ENCODE measurements at regions not wholly inside any gene's neighbourhood (a gene's known extent, or its start where the extent isn't known, plus 50 kb on each side); places are given as distances from the start of the nearest gene placed in this dataset.

DNA sequence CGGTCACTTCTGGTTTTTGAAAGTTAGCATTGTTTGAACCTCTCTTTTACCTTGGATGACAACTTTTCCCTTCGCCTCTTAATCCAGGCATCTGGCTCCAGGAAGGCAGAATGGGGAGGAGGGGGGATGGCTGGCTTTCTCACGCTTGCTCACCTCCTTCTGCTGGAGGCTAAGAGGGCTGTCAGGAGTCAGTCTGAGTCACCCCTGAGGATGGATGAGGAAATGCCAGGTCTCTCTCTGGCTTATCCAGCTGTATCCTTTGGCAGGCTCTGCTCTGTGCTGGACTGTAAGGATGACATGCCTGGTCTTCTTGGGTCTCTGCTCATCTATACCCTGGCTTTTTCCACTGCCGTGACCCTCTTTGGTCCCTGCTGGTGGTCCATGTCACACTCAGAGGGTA lies 142.9 kb upstream of the GYPC start:
- TF ChIP-seq RBBP5 (conservative IDR thresholded peaks at IDR 0.05) (no peak), RELA (IDR thresholded peaks at IDR 0.05; ENCODE audit: borderline replicate concordance, partially characterized antibody) (no peak), SUZ12 (IDR thresholded peaks at IDR 0.05; ENCODE audit: unreplicated experiment) (no peak), IKZF2 (IDR thresholded peaks at IDR 0.05) (no peak), BCL11A (IDR thresholded peaks at IDR 0.05; ENCODE audit: low read depth, low read length) (no peak), STAT1 (conservative IDR thresholded peaks at IDR 0.05) (no peak), NFXL1 (IDR thresholded peaks at IDR 0.05; ENCODE audit: borderline replicate concordance) (no peak), MEF2A (IDR thresholded peaks at IDR 0.05; ENCODE audit: insufficient read depth, low read depth, low read length) (no peak), SPI1 (IDR thresholded peaks at IDR 0.05; ENCODE audit: borderline replicate concordance, insufficient read depth, low read depth, low read length) (no peak)
- 40% methylated on average over 4 of the region's 4 CpGs for WGBS (ENCODE audit: insufficient coverage, insufficient replicate concordance, low lambda C conversion rate, missing lambda C conversion rate)
- no peak for FAIRE-seq

GRCh38 chr2:126515471-126515870 lies 140.5 kb upstream of the GYPC start:
- ChIA-PET SMC1A (ENCODE audit: uncharacterized antibody, unreplicated experiment) (interaction anchor here (0.7 to 1.0 kb wide), 2 partner anchors 156 to 157 kb away, joined by 3 to 4 read pairs; no protein-coding TSS in a partner anchor), CTCF (no interaction called here)
- intact Hi-C loops (cut with micrococcal nuclease; ENCODE audit: unreplicated experiment): no loop called here

More for the DNA sequence above, 142.9 kb upstream of the GYPC start:
- H3K79me2 ChIP-seq (ENCODE audit: control insufficient read depth, insufficient read depth, low read length): no peaks in the 10 kb centered on the region
- H3K36me3 ChIP-seq (ENCODE audit: control insufficient read depth in 2 of 2, insufficient read depth in 2 of 2, low read length in 1 of 2): no peaks in the 10 kb centered on the region
- no peak overlapping the region for H2AFZ ChIP-seq (ENCODE audit: control insufficient read depth, low read depth, low read length)
- no peak overlapping the region for H3K4me3 ChIP-seq
- H3K9me3 ChIP-seq (replicated peaks; ENCODE audit: control insufficient read depth, insufficient read depth, low read length): no peaks in the 10 kb centered on the region
- CTCF ChIA-PET: interaction anchor here (0.7 kb wide), 1 partner anchor 340 kb away, joined by 3 read pairs; no protein-coding TSS in a partner anchor
- no peak for DNase-seq (ENCODE audit: low read depth, low spot score)
- SMC1A ChIA-PET (ENCODE audit: uncharacterized antibody, unreplicated experiment): no interaction called here
- POLR2A ChIA-PET: no interaction called here
- H3K27me3 ChIP-seq (replicated peaks in 1 of 2; ENCODE audit: control insufficient read depth in 2 of 2, insufficient read depth in 2 of 2, low read length in 1 of 2): no peaks in the 10 kb centered on the region
- intact Hi-C loops (cut with micrococcal nuclease; ENCODE audit: unreplicated experiment) (no loop called here), in situ Hi-C loops (cut with MboI) (no loop called here)
- H3K9ac ChIP-seq (ENCODE audit: control insufficient read depth, insufficient read depth, low read length): no peak overlapping the region
- no peaks in the 10 kb centered on the region for H3K4me1 ChIP-seq (ENCODE audit: control insufficient read depth, insufficient read depth, low read length)
- BruUV-seq (replicated peaks): no TSS peak
- no peak for ATAC-seq
- H3K4me2 ChIP-seq (ENCODE audit: control insufficient read depth, insufficient read depth): no peak overlapping the region
- no peaks in the 10 kb centered on the region for H4K20me1 ChIP-seq (ENCODE audit: control insufficient read depth, insufficient read depth)
- no peak overlapping the region for H3K27ac ChIP-seq (ENCODE audit: control insufficient read depth, insufficient read depth)
- RAD21 ChIA-PET (ENCODE audit: unreplicated experiment): no interaction called here

More at GRCh38 chr2:126515471-126515870, 140.5 kb upstream of the GYPC start:
- TF ChIP-seq POLR2AphosphoS5 (IDR thresholded peaks at IDR 0.05; ENCODE audit: low read length): no peak
- no peak for TF ChIP-seq ZSCAN29 (IDR thresholded peaks at IDR 0.05)
- no peak for TF ChIP-seq PAX8 (IDR thresholded peaks at IDR 0.05)
- no peak for TF ChIP-seq ZZZ3 (IDR thresholded peaks at IDR 0.05; ENCODE audit: control insufficient read depth, insufficient read length, low read depth)
- TF ChIP-seq POLR2A (IDR thresholded peaks at IDR 0.05; ENCODE audit: low read depth, low read length): no peak
- TF ChIP-seq, protein P1, sequence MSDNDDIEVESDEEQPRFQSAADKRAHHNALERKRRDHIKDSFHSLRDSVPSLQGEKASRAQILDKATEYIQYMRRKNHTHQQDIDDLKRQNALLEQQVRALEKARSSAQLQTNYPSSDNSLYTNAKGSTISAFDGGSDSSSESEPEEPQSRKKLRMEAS (IDR thresholded peaks at IDR 0.05; ENCODE audit: low read depth, low read length): no peak
- no peak for TF ChIP-seq TCF12 (IDR thresholded peaks at IDR 0.05; ENCODE audit: low read depth, low read length)
- TF ChIP-seq BCLAF1 (IDR thresholded peaks at IDR 0.05): no peak
- no peak for TF ChIP-seq YBX1 (IDR thresholded peaks at IDR 0.05)
- Histone ChIP-seq H3K4me3 (no peak overlapping the region), H3K27me3 (replicated peaks in 1 of 2; ENCODE audit: control insufficient read depth in 2 of 2, insufficient read depth in 2 of 2, low read length in 1 of 2) (no peaks in the 10 kb centered on the region), H4K20me1 (ENCODE audit: control insufficient read depth, insufficient read depth) (no peaks in the 10 kb centered on the region), H3K4me1 (ENCODE audit: control insufficient read depth, insufficient read depth, low read length) (no peaks in the 10 kb centered on the region), H3K27ac (ENCODE audit: control insufficient read depth, insufficient read depth) (no peak overlapping the region), H3K36me3 (ENCODE audit: control insufficient read depth in 2 of 2, insufficient read depth in 2 of 2, low read length in 1 of 2) (no peaks in the 10 kb centered on the region), H3K9me3 (replicated peaks; ENCODE audit: control insufficient read depth, insufficient read depth, low read length) (no peaks in the 10 kb centered on the region), H3K4me2 (ENCODE audit: control insufficient read depth, insufficient read depth) (no peak overlapping the region), H3K9ac (ENCODE audit: control insufficient read depth, insufficient read depth, low read length) (no peak overlapping the region), H2AFZ (ENCODE audit: control insufficient read depth, low read depth, low read length) (no peak overlapping the region), H3K79me2 (ENCODE audit: control insufficient read depth, insufficient read depth, low read length) (no peaks in the 10 kb centered on the region)
- 6% methylated on average over 2 of the region's 2 CpGs for WGBS (ENCODE audit: insufficient coverage, insufficient replicate concordance, low lambda C conversion rate, missing lambda C conversion rate)
- no TSS peak for BruUV-seq (replicated peaks)
- in situ Hi-C loops (cut with MboI): no loop called here
- no peak for FAIRE-seq
- RAD21 ChIA-PET (ENCODE audit: unreplicated experiment): no interaction called here
- DNase-seq (ENCODE audit: low read depth, low spot score): no peak
- ATAC-seq: no peak
- POLR2A ChIA-PET: no interaction called here

All from GM12878 (cell line).